ENCODE measurements at regions not wholly inside any gene's neighbourhood (a gene's known extent, or its start where the extent isn't known, plus 50 kb on each side); places are given as distances from the start of the nearest gene placed in this dataset.
A peak's percentile ranks its signal among the peaks of the same experiment; 100 is the strongest.
"Not testable (repeated sequence)": the region's sequence is repeated elsewhere in the genome, so short reads cannot be mapped to it uniquely, and the experiment has no call there.

DNA sequence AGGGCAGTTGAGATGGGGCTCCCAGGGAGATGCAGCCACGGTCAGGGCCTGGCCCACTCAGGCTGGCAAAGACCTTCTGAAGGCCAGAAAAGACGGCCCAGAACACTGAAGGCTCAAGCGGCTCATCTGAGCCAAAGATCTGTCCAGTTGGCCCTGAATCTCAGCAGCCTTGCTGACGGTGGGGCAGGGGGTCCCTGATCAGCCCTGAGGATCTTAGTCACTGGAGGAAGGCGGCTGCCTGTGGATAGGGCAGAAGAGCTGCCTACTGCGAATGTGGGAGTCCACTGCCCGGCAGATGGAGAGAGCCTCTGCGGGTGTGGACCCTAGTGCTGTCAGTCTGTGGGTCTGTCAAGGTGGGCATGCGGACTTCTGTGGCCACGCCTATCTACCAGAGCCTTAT lies 1738.2 kb downstream of the TP53TG3F start:
- DNase-seq: no peak

DNA sequence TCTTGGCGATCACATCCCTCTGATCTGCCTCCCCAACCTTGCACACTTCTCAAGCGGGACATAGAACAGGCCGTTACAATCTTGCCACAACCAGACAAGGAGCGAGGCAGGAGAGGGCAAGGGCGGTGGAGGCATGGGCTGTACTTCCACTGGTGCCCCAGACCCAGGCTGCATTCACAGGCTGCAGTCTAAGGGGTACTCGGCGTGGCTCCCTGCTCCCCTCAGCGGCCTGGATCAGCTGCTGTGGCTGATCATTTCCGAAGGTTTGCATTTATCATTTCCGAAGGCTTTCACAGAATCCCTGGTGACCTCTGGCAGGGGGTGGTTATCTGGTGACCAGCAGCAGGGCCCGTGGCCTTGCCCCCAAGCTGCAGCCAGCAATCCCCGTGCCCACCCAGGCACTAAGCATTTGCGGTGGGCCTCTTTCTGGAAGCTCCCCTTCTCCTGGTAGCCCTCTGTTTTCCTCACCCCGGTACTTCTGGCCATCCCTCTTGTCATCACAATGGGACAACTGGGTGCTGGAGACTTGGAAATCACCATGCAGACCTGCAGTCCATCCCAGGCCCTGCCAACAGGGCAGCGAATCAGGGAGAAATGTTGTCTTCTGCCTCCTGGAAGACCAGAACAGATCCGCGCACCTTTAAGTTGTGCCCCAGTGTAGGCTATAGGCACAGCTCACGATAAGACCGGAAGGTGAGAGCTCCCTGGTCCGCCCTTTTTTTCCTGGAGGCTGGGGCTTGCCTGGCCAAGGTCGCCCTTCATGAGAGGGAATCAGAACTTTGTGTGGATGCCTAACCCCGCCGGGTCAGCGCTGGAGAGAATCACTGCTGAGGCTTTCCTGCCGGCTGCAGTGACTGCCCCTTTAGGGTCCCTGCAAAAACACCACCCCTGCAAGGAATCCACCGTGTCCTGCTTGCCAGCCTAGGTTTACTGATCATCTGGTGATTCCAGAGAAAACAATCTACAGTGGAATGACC lies 1739.1 kb downstream of the TP53TG3F start:
- DNase-seq: no peak

DNA sequence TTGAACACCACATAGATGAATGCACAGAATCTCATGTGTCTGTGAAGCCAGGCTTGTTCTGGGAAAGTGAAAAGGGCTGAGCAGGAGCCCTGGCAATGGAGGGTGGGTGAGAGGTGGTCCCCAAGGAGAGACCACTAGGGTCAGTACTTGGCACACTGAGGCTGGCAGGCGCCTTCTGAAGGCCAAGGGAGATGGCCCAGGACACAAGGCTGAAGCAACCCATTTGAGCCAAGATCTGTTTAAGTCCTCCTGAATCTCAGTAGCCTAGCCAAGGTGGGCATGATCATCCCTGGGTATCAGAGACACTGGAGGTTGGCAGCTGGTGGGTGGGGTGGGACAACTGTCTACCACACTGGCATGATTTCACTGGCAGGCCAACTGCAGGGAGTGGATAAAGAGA lies 1741.2 kb downstream of the TP53TG3F start:
- no peak for DNase-seq

DNA sequence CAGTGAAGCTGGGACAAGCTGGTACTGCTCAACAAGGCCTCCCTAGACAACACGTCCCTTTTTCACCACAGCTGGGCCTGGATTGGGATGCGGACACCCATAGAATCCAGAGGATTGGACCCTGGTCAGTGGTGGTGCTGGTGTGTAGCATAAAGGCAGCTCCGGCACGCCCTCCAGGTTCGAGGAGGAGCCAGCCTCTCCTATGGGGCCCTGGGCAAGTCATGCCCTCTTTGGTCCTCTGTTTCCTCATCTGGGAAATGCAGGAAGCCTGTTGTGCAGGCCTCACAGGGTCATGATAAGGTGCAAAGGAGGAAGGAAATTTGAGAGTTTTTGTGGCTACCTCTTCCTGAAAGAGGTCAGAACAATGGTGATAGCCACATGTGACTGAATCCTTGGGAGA lies 1741.7 kb downstream of the TP53TG3F start:
- DNase-seq: no peak

DNA sequence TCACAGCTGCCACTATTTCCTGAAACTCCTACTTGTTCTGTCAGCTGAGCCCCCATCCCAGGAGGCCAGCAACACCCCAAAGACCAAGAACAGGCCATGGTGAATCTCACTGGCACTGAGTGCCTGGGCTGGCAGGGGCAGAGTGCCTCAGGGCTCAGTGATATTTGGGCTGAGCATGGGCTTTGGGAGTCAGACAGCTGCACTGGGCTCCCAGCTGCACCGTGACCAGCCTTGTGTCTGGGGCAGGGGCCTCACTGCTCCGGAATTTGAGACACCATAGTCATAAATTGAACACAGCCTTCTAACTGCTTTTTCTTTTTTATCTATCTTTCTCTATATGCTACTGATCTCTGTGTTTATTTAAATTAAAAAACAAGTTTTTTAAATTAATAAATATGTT lies 1744.2 kb downstream of the TP53TG3F start:
- DNase-seq: no peak

DNA sequence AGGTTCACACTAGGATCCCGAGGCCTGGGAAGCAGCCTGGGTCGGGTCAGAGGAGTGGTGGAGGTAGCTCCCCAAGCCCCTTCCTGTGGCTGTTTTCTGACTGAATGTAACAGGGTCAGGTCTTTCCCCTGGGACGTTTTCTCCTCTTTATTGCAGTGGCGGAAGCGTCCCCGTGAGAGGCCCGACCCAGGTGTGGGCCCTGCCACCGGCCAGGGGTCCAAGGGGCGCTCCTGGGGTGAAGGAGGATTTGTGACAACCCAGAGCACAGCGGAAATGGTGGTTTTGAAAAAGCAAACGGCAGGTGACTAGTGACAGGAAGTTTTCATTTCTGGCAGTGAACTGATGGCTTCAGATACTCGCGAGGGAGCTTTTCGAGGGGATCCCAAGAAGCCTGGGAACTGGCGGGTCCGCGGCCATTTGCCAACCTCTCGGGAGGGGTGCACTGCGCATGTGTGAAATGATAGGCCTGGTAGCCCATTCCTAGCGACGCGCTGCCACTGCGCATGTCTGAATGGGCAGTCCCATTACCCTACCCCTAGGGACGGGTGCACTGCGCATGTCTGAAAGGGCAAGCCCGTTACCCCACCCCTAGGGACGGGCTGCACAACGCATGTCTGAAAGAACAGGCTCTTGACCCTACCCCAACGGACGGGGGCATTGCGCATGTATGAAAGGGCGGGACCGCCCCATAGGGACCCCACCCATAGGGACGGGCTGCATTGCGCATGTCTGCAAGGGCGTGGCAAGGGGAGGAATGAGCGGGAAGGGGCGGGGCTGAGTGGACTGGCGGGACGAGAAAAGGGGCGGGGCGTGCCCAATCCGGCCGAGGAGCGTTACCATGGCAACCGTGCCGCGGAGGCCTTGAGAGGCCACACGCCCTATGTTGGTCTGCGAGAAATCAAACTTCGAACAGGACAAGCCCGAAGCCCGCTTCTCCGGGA lies 1747.9 kb downstream of the TP53TG3F start:
- DNase-seq: peak; percentile 3

DNA sequence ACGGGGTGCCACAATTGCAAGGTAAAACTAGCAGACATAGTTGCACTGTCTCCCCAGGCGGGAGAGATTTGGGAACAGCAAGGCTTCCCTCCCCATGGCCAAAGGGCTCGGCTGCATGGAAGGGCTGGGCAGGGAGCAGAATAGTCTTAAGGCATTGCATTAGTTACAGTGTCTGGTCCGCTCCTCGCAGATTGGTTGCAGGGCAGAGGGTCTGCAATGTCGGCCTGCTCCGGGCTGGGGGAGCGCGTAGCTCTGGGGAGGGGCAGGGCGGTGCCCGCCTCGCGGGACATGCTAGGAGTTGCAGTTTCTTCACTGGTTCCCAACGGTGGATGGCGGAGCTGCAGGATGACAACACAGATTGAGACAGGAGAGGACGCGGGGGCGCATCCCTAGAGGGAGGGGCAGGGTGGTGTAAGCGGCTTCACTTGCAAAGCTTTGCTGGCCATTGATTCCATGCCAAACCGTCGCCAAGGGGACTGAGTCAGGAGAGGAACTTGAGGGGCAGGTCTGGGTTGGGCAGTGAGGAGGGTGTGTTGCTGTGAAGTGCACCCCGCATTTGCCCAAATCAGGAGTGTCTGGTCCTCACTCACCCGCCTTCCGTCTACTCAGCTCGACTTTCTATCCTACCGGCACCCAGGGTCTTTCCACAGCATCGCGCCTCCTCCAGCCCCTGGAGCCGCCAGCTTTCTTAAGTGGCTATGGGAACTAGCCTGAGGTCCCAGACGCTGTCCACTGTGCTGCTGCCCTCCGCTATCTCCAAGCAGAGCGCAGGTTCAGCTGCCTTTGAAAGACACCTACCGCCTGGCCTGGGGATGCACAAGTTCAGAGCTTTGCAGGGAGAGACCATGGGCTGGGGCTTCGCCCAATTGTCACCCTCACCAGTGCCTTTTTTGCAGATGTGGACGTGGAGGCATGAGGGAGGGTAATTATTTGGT lies 1748.9 kb downstream of the TP53TG3F start:
- no peak for DNase-seq

DNA sequence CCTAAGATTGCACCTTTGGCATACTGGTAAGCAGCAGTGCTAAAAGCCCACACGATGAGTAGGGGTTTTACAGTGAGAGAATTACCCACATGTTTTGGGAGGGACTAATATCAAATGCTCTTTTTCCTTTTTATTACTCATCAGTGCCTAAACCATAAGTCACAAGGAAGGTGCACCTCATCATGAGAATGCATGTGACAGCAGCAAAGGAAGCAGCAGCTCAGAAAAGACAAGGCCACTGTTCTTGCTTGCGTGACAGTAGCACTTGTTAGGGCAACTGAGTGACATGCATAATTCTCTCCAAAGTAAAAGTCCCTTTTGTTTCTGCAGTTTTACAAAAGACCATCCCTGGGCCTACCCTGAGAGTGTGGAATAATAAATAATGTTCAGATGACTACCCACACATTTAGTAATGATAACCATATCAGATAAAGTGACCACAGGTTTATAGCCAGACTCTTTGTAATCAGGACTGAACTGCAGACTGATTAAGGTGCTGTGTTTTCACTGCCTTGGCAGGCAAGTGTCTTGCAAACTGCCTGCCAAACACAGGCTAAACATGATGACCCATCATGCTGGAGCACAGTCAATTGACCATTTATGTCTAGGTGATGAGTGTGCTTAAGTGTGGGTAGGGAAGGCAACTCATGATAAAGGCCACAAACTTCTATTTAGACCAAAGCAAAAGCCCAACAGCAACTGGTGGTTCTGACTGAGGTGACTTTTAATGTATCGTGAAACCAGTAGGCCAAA lies 1751.4 kb downstream of the TP53TG3F start:
- no peak for DNase-seq

DNA sequence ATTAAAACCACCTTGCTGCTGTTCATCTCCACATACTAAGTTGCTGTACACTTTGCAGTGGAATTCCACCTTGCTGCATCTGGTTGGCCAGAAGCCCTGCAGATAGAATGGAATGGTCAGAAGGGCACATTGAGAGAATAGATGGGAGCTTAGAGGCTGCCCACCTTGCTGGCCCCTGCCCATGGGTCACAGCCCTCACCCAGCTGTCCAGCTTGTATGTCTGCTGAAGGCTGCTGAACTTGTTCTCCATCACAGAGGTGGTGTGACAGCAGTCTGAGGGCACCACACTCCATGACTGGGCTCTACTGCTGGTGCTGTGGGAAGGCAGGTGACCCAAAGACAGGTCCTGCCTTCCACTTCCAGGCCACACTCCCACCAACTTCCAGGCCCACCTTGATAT lies 1755.4 kb downstream of the TP53TG3F start:
- no peak for DNase-seq

DNA sequence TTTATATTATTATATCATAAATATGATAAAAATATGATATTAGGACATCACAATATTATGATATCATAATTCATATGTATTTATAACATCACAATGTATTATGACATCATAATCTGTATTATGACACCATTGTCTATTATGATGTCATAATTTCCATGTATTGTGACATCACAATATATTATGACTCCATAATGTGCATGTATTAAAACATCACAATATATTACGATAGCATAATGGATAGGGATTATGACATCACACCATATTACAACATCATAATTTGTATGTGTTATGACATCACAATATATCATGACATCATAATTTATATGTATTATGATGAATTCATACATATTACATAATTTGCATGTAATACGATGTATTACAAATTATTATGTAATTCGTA lies 1755.9 kb downstream of the TP53TG3F start:
- no peak for DNase-seq

DNA sequence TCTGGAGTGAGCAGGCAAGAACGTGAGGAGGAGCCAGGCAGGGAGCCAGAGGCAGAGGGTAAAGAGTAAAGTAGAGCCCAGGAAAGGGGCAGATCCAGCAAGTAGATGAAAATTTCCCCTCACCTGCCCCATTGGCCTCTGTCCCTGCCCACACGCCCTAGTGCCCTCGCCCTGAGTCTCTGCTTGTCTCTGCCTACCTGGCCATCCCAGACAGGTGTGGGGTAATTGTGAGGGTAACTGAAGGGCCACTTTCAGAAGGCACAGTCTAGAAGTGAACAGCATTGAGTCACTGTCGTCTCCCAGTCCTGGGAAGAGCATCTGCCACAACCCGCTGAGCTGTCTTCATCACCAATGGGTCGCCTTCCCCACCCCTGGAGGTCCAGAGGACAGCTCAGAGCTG lies 1756.8 kb downstream of the TP53TG3F start:
- DNase-seq: not testable (repeated sequence)

DNA sequence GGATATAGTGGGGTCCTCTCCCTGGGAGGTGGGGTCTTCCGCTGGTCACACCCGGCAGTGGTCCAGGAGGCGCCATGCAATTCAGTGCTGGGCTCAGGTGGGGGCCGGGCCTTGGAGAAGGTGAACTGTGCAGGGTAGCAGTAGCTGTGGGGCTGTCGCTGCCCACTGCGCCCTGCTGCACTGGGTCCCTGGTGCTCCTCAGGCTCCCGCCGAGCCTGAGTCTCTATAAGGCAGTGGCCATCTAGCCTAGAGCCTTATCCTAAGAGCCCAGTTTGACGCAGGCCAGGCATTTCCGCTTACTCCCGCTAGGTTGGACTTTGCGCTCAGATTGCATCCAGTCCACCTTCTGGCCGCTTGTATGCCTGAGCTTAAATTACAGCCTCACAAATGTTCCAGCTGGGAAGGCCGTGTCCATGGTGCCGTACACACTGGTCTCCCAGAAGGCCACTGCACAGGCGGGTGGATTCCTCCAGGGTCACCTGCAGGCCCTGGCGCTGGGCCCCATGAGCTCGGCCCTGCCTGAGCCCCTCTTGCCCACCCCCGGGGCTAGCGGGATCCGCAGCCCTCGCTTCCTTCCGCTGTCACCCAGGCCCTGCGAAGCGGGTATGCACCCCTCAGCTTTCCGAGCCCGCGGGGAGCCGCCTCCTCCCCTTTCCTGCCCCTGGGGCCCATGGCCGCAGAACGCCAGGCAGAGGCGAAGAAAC lies 1762.2 kb downstream of the TP53TG3F start:
- DNase-seq: no peak

DNA sequence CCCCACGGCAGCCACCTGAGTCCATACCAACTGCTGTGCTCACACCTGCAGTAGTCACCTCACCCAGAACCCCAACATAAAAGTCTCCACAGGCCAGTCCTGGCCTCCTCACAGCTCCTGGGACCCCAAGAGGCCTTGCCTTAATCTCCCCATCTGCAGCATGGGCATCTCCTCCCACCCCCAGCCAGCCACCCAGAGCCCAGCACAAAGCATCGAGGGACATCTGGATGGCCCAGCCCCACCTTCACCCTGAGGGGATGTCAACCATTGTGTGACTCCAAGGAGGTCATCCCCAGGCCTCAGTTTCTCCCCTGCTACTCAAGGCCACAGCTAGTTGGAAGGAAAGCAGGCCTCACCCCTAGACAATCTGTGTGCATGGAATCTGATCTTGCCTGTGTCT lies 1775.3 kb downstream of the TP53TG3F start:
- no peak for DNase-seq

DNA sequence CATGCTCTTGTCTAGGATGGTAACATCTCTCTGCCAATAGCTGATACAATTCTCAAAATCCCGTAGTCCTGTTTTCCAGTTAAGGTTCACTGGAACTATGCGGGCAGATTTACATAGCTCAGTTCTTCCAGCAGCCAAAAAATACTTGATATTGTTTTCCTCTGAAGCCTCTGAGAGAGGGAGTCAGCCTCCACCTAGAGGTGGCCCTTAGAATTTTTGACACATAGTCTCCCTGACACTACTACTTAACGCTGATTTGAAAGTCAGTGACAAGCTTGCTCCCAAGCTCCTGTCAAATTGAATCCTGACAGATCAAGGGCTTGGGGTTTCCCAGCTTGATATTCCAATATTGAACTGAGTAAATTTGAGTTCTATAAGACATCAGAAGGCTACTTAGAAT lies 1780.1 kb downstream of the TP53TG3F start:
- no peak for DNase-seq

DNA sequence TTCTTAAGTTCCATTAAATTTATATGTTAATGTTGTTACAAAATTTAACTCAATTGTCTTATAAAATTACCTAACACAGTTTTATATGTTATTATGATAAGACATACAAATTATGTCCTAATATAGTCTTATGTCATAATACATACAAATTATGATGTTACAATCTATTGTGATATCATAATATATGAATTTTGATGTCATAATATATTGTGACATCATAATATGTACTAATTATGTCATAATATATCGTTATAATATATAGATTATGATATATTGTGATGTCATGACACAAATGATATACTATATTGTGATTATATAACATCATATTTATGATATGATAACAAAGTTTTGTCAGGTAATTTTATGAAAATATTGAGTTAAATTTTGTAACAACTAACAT lies 1789.6 kb downstream of the TP53TG3F start:
- DNase-seq: no peak

DNA sequence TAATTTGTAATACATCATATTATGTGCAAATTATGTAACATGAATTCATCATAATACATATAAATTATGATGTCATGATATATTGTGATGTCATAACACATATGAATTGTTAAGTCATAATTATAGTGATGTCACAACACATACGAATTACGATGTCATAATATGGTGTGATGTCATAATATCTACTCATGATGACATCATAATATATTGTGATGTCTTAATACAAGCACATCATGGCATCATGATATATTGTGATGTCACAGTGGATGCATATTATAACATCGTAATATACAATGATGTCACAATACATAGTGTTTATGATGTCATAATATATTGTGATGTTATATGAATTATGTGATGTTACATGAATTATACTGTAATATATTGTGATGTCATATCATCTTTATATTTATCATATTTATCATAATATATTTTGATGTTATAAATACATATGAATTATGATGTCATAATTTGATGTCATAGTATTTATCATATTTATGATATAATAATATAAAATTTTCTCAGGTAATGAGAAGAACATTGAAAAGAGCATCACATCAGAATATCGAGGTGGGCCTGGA lies 1793.0 kb downstream of the TP53TG3F start:
- DNase-seq: peak; percentile 1

DNA sequence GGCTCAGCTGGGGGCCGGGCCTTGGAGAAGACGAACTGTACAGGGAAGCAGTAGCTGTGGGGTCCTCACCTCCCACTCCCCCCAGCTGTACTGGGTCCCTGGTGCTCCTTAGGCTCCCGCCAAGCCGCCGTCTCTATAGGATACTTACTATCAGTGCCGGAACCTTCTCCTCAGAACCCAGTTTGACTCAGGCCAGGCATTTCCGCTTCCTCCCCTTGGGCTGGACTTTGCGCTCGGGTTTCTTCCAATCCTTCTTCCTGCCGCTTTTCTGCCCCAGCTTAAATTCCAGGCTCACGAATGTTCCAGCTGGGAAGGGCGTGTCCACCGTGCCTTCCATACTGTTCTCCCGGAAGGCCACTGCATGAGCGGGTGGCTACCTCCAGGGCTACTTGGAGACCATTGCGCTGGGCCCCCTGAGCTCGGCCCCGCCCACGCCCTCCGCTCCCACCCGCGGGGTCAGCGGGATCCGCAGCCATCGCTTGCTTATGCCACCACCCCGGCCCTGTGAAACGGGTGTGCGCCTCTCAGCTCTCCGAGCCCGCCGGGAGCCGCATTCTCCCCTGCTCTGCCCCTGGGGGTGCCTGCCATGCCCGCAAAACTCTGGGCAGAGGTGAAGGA lies 1795.9 kb downstream of the TP53TG3F start:
- DNase-seq: no peak

DNA sequence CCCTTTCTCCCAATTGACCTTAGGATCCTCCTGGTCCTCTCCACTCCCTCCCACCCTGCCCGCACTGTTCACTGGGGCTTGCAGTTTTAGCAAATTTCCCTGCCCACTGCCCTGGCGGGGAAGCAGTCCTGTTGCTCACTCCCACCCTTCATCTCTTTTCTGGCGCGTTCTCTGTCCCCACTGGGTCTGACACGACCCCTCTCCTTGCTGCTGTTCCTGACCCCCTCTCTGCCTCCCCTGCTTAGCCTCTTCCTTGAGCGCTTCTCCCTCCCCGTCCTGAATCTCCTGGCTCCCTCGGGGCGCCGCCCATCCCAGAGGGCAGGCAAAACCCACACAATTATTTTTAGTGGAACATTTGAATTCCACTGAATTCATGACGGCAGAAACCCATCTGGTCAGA lies 1796.4 kb downstream of the TP53TG3F start:
- DNase-seq: no peak

DNA sequence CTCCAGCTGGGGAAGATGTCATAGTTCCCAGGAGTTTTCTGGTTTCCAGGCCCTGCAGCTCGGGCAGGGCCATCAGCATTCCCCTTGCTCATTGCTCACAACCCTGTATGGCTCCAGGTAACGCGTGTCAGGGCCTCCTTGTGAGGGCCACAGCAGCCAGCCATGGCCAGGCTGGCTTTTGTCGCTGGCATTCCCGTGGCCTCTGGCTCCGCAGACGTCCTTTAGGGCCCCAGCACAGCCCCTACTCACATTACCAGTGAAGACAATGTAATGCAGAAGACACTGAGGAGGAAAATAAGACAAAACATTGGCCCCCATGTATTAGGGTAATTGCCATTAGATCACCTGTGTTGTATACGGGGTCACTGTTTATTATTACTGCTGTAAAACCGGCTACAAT lies 1799.0 kb downstream of the TP53TG3F start:
- DNase-seq: no peak

DNA sequence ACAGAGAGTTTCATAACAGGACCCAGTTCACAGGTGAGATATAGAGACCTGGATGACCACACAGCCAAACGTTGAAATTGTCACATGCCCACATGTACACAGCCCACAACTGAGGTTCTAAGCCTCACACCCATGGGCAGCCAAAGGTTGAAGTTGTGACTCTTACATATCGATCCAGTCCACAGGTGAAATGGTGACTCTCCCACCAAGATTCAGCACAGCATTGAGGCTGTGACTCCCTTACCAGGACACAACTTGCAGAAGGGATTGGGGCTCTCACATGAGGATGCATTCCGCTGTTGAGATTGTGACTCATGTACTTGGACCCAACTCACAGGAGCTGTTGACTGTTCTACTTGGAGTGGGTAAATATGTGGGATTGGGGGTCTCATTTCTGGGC lies 1836.4 kb downstream of the TP53TG3F start:
- no peak for DNase-seq
